Stomach (tissue), 4 donors: ENCODE measurements at regions not wholly inside any gene's neighbourhood (a gene's known extent, or its start where the extent isn't known, plus 50 kb on each side); places are given as distances from the start of the nearest gene placed in this dataset.

ENCODE experiments used
- POLR2A ChIP-seq, 4 donors: fragments of 450-650 bp; IDR thresholded peaks; one replicate each; pipeline ENCODE4 v1.6.1; 2016; ENCODE audit warnings: antibody characterized with exemption in 4 of 4, control low read depth in 2 of 4, mild to moderate bottlenecking in 1 of 4, moderate library complexity in 1 of 4
- TF ChIP-seq, protein P1 (sequence below), 7 experiments: fragments of 450-650 bp in 4 of 7; fragments of 200-600 bp in 3 of 7; sonication (generic) in 3 of 7; IDR thresholded peaks; one replicate each; pipeline ENCODE4 v1.5.1; 2016 to 2019; ENCODE audit warnings: antibody characterized with exemption in 7 of 7, control low read depth in 2 of 7, mild to moderate bottlenecking in 1 of 7

DNA sequence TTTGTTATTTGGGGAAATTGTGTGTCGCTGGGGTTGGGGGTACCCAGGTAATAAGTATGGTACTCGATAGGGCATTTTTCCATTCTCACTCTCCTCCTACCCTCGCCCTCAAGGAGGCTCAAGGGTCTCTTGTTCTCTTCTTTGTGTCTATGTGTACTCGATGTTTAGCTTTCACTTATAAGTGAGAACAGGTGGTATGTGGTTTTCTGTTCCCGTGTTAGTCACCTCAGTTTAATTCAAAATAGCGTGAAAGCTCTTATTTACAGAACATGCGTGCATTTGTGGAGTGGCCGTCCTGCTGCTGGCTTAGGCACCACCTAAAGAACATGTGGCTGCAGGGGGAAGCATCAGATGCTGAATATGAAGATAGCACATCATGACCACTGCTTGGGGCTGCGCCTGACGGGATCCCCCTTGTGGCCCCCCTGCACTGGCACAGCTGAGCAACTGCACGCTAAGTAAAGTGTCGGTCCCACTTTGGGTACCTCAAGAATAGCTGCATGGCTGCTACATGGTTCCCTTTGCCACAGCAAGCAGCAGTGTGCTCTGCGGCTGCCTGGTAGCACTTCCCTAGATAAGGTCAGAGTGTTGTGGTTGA, 569.0 kb downstream of the DCDC2C start:
- TF ChIP-seq, protein P1, sequence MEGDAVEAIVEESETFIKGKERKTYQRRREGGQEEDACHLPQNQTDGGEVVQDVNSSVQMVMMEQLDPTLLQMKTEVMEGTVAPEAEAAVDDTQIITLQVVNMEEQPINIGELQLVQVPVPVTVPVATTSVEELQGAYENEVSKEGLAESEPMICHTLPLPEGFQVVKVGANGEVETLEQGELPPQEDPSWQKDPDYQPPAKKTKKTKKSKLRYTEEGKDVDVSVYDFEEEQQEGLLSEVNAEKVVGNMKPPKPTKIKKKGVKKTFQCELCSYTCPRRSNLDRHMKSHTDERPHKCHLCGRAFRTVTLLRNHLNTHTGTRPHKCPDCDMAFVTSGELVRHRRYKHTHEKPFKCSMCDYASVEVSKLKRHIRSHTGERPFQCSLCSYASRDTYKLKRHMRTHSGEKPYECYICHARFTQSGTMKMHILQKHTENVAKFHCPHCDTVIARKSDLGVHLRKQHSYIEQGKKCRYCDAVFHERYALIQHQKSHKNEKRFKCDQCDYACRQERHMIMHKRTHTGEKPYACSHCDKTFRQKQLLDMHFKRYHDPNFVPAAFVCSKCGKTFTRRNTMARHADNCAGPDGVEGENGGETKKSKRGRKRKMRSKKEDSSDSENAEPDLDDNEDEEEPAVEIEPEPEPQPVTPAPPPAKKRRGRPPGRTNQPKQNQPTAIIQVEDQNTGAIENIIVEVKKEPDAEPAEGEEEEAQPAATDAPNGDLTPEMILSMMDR (IDR thresholded peaks at IDR 0.05): no peak
- TF ChIP-seq POLR2A (IDR thresholded peaks at IDR 0.05): no peak
